Endothelial cell of umbilical vein (primary cell): ENCODE measurements at regions not wholly inside any gene's neighbourhood (a gene's known extent, or its start where the extent isn't known, plus 50 kb on each side); places are given as distances from the start of the nearest gene placed in this dataset.

Experiments
- EZH2 ChIP-seq: IDR thresholded peaks from 2 replicates; pipeline ENCODE4 v1.6.1; 2012; ENCODE audit warnings: borderline replicate concordance, low read depth, mild to moderate bottlenecking, moderate library complexity, low read length, inconsistent platforms; ENCODE audit not compliant: severe bottlenecking
- MYC ChIP-seq: IDR thresholded peaks from one replicate; pipeline ENCODE4 v1.6.1; 2011; ENCODE audit warnings: mild to moderate bottlenecking, low read depth, low read length
- POLR2A ChIP-seq: IDR thresholded peaks from 2 replicates; pipeline ENCODE4 v1.6.1; 2012; ENCODE audit warnings: low read depth, mild to moderate bottlenecking, control low read depth, low read length
- POLR2AphosphoS5 ChIP-seq: IDR thresholded peaks from 2 replicates; pipeline ENCODE4 v1.6.1; 2012; ENCODE audit warnings: low read depth, mild to moderate bottlenecking, control low read depth, low read length, moderate library complexity; ENCODE audit not compliant: insufficient read depth
- TF ChIP-seq, protein P1 (sequence below), 2 donors: IDR thresholded peaks; 1 replicate in 1 of 2; 2 replicates in 1 of 2; pipeline ENCODE4 v1.5.1; 2011; ENCODE audit warnings: low read length in 2 of 2, mild to moderate bottlenecking in 2 of 2, moderate library complexity in 2 of 2, control low read depth in 1 of 2, inconsistent platforms in 1 of 2, low read depth in 1 of 2; ENCODE audit not compliant: insufficient read depth in 1 of 2; ENCODE audit errors: extremely low read depth in 1 of 2

DNA sequence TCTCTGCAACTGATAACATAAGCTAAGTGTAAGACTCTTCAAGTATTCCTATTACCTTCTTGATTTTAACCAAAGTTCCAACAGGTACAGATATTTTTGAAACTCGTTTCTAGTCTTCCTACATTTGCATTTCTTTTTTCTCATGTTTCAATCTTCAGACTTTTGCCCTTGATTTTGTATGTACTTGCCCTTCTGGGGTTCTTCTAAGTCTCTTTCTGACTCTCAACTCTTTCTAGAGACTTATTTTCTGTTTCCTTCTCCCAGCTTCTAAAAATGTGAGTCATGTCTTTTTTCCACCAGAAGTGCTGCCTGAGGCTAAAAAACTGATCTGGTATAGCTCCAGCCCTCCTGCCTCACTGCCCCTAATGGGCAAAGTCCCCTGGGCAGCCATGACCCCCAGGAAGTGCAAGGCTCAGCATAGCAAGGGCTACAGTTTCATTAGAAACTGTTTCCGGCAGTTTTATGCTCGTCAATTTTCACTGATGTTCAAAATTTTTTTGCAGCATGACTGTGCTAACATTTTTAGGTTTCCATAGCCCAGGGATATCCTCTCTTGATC, 265.9 kb downstream of the SEC16B start:
- TF ChIP-seq, protein P1, sequence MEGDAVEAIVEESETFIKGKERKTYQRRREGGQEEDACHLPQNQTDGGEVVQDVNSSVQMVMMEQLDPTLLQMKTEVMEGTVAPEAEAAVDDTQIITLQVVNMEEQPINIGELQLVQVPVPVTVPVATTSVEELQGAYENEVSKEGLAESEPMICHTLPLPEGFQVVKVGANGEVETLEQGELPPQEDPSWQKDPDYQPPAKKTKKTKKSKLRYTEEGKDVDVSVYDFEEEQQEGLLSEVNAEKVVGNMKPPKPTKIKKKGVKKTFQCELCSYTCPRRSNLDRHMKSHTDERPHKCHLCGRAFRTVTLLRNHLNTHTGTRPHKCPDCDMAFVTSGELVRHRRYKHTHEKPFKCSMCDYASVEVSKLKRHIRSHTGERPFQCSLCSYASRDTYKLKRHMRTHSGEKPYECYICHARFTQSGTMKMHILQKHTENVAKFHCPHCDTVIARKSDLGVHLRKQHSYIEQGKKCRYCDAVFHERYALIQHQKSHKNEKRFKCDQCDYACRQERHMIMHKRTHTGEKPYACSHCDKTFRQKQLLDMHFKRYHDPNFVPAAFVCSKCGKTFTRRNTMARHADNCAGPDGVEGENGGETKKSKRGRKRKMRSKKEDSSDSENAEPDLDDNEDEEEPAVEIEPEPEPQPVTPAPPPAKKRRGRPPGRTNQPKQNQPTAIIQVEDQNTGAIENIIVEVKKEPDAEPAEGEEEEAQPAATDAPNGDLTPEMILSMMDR (IDR thresholded peaks at IDR 0.05; ENCODE audit: extremely low read depth in 1 of 2, insufficient read depth in 1 of 2, low read depth in 1 of 2, low read length in 2 of 2) = no peak
- TF ChIP-seq POLR2AphosphoS5 (no peak), MYC (no peak), EZH2 (no peak), POLR2A (no peak)
